Stomach (tissue), 8 donors: ENCODE measurements at regions not wholly inside any gene's neighbourhood (a gene's known extent, or its start where the extent isn't known, plus 50 kb on each side); places are given as distances from the start of the nearest gene placed in this dataset.
A peak's percentile ranks its signal among the peaks of the same experiment; 100 is the strongest.
"Not testable (repeated sequence)": the region's sequence is repeated elsewhere in the genome, so short reads cannot be mapped to it uniquely, and the experiment has no call there.

Experiments
- DNase-seq, 2 donors: peaks; one replicate each; pipeline versions ENCODE4 v3.0.0 to v3.0.0-alpha.2; 2013 to 2019
- H3K27ac ChIP-seq, 5 donors: fragments of 200-600 bp in 4 of 5; sonication (generic) in 4 of 5; one replicate each; pipeline ENCODE4 v1.5.1; 2013 to 2019; ENCODE audit warnings: mild to moderate bottlenecking in 1 of 5, moderate library complexity in 1 of 5
- H3K27me3 ChIP-seq, 3 donors: fragments of 200-600 bp; sonication (generic); one replicate each; pipeline ENCODE4 v1.5.1; 2017 to 2019; ENCODE audit warnings: mixed run types in 1 of 3
- H3K36me3 ChIP-seq, 4 donors: fragments of 200-600 bp; sonication (generic); 1 replicate in 3 of 4; 2 replicates in 1 of 4; pipeline ENCODE4 v1.5.1; 2016 to 2019
- H3K4me1 ChIP-seq, 4 donors: fragments of 200-600 bp; sonication (generic); one replicate each; pipeline ENCODE4 v1.5.1; 2016 to 2019
- H3K4me3 ChIP-seq, 4 donors: fragments of 200-600 bp; sonication (generic) in 3 of 4; one replicate each; pipeline ENCODE4 v1.5.1; 2016 to 2019; ENCODE audit warnings: mild to moderate bottlenecking in 1 of 4
- H3K9me3 ChIP-seq, 4 donors: fragments of 200-600 bp; sonication (generic); one replicate each; pipeline ENCODE4 v1.5.1; 2016 to 2019
- EP300 ChIP-seq: sonication (generic); formaldehyde crosslinking; IDR thresholded peaks from one replicate; pipeline ENCODE4 v1.6.1; 2017; ENCODE audit warnings: antibody characterized with exemption
- POLR2A ChIP-seq, 4 donors: fragments of 450-650 bp; IDR thresholded peaks; one replicate each; pipeline ENCODE4 v1.6.1; 2016; ENCODE audit warnings: antibody characterized with exemption in 4 of 4, control low read depth in 2 of 4, mild to moderate bottlenecking in 1 of 4, moderate library complexity in 1 of 4
- POLR2AphosphoS5 ChIP-seq, 3 donors: sonication (generic); formaldehyde crosslinking; IDR thresholded peaks; one replicate each; pipeline ENCODE4 v1.6.1; 2016; ENCODE audit warnings: antibody characterized with exemption in 3 of 3
- WGBS, 5 donors: extraction: QIAGEN DNeasy Blood & Tissue Kit in 3 of 5; methylation state at CpG; one replicate each; pipeline versions ENCODE4 v1.1.5 to v1.1.7; 2013 to 2018; 5-methylcytosine and 5-hydroxymethylcytosine counted together
- intact Hi-C: fragments of 100-400 bp; cut with DNase I; formaldehyde crosslinking; loops from one replicate; pipeline ENCODE4 v1.15.1; 2023; ENCODE audit warnings: low total_unique reads
- TF ChIP-seq, protein P1 (sequence below), 7 experiments: fragments of 450-650 bp in 4 of 7; fragments of 200-600 bp in 3 of 7; sonication (generic) in 3 of 7; IDR thresholded peaks; one replicate each; pipeline ENCODE4 v1.5.1; 2016 to 2019; ENCODE audit warnings: antibody characterized with exemption in 7 of 7, control low read depth in 2 of 7, mild to moderate bottlenecking in 1 of 7
- donor health status: healthy with polysubstance abuse.
- donor health status: Bipolar disorder and iron deficiency.
- donor health status: healthy.

DNA sequence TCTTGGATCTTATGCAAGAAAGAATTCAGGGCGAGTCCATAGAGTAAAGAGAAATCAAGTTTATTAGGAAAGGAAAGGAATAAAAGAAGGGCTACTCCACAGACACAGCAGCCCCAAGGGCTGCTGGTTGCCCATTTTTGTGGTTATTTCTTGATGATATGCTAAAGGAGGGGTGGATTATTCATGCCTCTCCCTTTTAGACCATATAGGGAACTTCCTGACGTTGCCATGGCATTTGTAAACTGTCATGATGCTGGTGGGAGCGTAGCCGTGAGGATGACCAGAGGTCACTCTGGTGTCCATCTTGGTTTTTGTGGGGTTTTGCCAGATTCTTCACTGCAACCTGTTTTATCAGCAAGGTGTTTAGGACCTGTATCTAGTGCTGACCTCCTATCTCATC, 115.4 kb upstream of the CARD11 start:
- peaks cover 0 to 8% (median 2%) of the 10 kb centered on the region in 4 donors for H3K4me1 ChIP-seq
- no peak overlapping the region for H3K4me3 ChIP-seq
- no peak overlapping the region for H3K27ac ChIP-seq
- peaks cover 0 to 7% (median 0%) of the 10 kb centered on the region in 4 donors for H3K9me3 ChIP-seq
- DNase-seq, result no peak
- peaks cover 0 to 28% (median 0%) of the 10 kb centered on the region in 3 donors for H3K27me3 ChIP-seq
- intact Hi-C loops, result loop anchor here (10.0 kb wide), 1 partner anchor 274 kb away; no protein-coding TSS in a partner anchor
- H3K36me3 ChIP-seq, result no peaks in the 10 kb centered on the region
- TF ChIP-seq POLR2A (IDR thresholded peaks at IDR 0.05) (no peak), EP300 (no peak), POLR2AphosphoS5 (IDR thresholded peaks at IDR 0.05) (no peak)
- TF ChIP-seq, protein P1, sequence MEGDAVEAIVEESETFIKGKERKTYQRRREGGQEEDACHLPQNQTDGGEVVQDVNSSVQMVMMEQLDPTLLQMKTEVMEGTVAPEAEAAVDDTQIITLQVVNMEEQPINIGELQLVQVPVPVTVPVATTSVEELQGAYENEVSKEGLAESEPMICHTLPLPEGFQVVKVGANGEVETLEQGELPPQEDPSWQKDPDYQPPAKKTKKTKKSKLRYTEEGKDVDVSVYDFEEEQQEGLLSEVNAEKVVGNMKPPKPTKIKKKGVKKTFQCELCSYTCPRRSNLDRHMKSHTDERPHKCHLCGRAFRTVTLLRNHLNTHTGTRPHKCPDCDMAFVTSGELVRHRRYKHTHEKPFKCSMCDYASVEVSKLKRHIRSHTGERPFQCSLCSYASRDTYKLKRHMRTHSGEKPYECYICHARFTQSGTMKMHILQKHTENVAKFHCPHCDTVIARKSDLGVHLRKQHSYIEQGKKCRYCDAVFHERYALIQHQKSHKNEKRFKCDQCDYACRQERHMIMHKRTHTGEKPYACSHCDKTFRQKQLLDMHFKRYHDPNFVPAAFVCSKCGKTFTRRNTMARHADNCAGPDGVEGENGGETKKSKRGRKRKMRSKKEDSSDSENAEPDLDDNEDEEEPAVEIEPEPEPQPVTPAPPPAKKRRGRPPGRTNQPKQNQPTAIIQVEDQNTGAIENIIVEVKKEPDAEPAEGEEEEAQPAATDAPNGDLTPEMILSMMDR (IDR thresholded peaks at IDR 0.05), result no peak
- WGBS, 5 donors, result 65 to 85% (median 83%) methylated on average over 4 of the region's 4 CpGs

DNA sequence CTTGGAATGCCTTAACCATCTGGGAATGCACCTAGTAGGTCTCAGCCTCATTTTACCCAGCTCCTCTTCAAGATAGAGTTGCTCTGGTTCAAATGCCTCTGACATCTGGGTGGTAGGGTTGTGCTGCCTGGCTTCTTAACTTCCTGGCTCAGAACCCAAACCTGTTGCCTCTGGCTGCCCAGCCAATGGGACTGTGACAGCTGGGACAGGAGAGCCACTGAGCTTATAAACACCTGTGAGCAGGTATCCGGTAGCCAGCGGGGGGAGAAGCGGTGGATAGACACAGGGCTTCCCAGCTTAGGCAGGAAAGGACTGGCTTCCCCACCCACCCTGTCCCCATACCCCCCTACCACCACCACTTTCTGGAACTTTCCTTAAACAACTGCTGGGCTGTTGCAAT, 115.8 kb upstream of the CARD11 start:
- intact Hi-C loops, result loop anchor here (10.0 kb wide), 1 partner anchor 275 kb away; no protein-coding TSS in a partner anchor
- Histone ChIP-seq H3K27me3 (peaks cover 0 to 24% (median 0%) of the 10 kb centered on the region in 3 donors), H3K9me3 (peaks cover 0 to 7% (median 0%) of the 10 kb centered on the region in 4 donors), H3K27ac (no peak overlapping the region), H3K4me1 (peaks cover 0 to 12% (median 6%) of the 10 kb centered on the region in 4 donors), H3K4me3 (no peak overlapping the region), H3K36me3 (no peaks in the 10 kb centered on the region)
- DNase-seq, result peak in 1 of 2 donors; percentile 34
- TF ChIP-seq EP300 (no peak), POLR2AphosphoS5 (IDR thresholded peaks at IDR 0.05) (no peak), POLR2A (IDR thresholded peaks at IDR 0.05) (no peak)
- TF ChIP-seq, protein P1 (IDR thresholded peaks at IDR 0.05), result no peak
- 39 to 94% (median 54%) methylated on average over 2 to 3 of the region's 3 CpGs; no CpG with 5 or more reads in 1 of the 5 donors for WGBS, 5 donors

DNA sequence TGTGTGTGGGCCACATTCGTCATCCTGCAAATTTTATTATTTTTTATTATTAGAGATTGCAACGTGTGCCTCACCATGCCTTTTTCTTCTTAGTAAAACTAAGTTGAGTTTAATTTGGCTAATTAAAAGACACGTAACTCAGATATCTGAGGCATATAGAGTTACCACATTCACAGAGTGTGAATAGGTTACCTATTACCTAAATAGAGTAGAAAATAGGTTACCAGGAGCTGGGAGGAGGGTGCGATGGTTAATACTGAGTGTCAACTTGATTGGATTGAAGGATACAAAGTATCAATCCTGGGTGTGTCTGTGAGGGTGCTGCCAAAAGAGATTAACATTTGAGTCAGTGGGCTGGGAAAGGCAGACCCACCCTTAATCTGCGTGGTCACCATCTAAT, 116.3 kb upstream of the CARD11 start:
- WGBS, 5 donors, result 36 to 70% (median 57%) methylated on average over 5 of the region's 5 CpGs
- Histone ChIP-seq H3K27me3 (peaks cover 0 to 22% (median 0%) of the 10 kb centered on the region in 3 donors), H3K4me1 (peaks cover 0 to 17% (median 6%) of the 10 kb centered on the region in 4 donors)
- intact Hi-C loops, result loop anchor here (10.0 kb wide), 1 partner anchor 275 kb away; no protein-coding TSS in a partner anchor
- not testable (repeated sequence) for H3K4me3 ChIP-seq, H3K9me3 ChIP-seq, H3K27ac ChIP-seq, DNase-seq, H3K36me3 ChIP-seq

DNA sequence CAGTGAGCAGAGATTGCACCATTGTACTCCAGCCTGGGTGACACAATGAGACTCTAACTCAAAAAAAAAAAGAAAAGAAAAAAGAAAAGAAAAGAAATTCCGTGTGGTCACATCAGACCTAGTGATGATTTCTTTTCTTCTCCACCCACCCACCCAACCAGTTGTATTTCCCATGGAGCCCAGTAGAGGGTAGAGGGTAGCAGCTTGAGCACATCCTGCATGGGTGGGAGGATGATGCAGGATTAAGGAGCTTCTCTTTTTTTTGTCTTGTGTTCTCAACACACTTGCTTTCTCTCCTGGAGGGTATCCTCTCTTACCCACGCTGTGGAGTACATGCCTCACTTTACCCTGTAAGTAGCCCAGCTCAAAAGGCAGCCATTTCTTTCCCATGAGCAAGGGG, 118.6 kb upstream of the CARD11 start:
- Histone ChIP-seq H3K4me3 (no peak overlapping the region), H3K9me3 (no peaks in the 10 kb centered on the region), H3K4me1 (peaks cover 0 to 17% (median 6%) of the 10 kb centered on the region in 4 donors), H3K27me3 (peaks cover 0 to 24% (median 0%) of the 10 kb centered on the region in 3 donors), H3K27ac (no peak overlapping the region), H3K36me3 (no peaks in the 10 kb centered on the region)
- TF ChIP-seq POLR2A (IDR thresholded peaks at IDR 0.05) (no peak), POLR2AphosphoS5 (IDR thresholded peaks at IDR 0.05) (no peak), EP300 (no peak)
- TF ChIP-seq, protein P1 (IDR thresholded peaks at IDR 0.05), result no peak
- intact Hi-C loops, result no loop called here
- 72 to 96% (median 80%) methylated on average over 2 of the region's 2 CpGs for WGBS, 5 donors
- no peak for DNase-seq

DNA sequence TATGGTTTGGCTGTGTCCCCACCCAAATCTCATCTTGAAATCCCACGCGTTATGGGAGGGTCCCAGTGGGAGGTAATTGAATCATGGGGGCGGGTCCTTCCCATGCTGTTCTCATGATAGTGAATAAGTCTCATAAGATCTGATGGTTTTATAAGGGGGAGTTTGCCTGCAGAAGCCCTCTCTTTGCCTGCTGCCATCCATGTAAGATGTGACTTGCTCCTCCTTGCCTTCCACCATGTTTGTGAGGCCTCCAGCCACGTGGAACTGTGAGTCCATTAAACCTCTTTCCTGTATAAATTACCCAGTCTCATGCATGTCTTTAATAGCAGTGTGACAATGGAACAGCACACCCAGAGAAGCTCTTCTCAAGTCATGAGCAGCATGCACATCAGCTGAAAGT, 119.1 kb upstream of the CARD11 start:
- H3K9me3 ChIP-seq, H3K27ac ChIP-seq, intact Hi-C loops, DNase-seq, H3K4me3 ChIP-seq, H3K36me3 ChIP-seq: not testable (repeated sequence)
- 52 to 93% (median 83%) methylated on average over 3 to 4 of the region's 4 CpGs for WGBS, 5 donors
- H3K27me3 ChIP-seq, result peaks cover 0 to 19% (median 0%) of the 10 kb centered on the region in 3 donors
- H3K4me1 ChIP-seq, result peaks cover 0 to 17% (median 6%) of the 10 kb centered on the region in 4 donors
